Fibroblast of pulmonary artery (primary cell): ENCODE measurements at regions not wholly inside any gene's neighbourhood (a gene's known extent, or its start where the extent isn't known, plus 50 kb on each side); places are given as distances from the start of the nearest gene placed in this dataset.

Experiments
- DNase-seq: peaks from one replicate; pipeline ENCODE4 v3.0.0-alpha.2; 2010; ENCODE audit warnings: low read depth
- H3K4me3 ChIP-seq: replicated peaks from 2 replicates; pipeline ENCODE4 v1.5.1; 2011; ENCODE audit warnings: low read depth, mild to moderate bottlenecking, control low read depth, low read length, moderate library complexity
- TF ChIP-seq, protein P1 (sequence below): IDR thresholded peaks from 2 replicates; pipeline ENCODE4 v1.5.1; 2011; ENCODE audit warnings: mild to moderate bottlenecking, control low read depth, low read length, inconsistent platforms; ENCODE audit errors: missing control alignments

DNA sequence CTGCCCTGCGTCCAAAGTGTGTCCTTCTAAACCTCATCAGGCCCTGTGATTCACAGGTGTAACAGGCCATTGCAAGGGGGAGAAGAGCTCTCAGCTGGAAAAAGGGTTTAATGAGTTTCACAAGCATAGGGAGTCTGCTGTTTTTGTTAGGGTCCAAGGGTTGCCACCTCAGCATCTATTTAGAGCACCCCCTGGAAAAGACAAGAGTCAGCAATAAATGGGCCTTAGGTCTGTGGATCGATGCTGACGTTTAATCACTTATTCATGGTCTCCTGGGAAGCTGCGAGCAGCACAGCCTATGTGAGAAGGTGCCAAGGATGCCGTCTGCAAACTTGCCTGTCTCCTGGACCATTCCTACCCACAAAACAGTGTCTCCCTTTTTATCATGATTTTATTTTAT lies 78.4 kb upstream of the BAIAP2L1 start:
- no peak overlapping the region for H3K4me3 ChIP-seq
- TF ChIP-seq, protein P1, sequence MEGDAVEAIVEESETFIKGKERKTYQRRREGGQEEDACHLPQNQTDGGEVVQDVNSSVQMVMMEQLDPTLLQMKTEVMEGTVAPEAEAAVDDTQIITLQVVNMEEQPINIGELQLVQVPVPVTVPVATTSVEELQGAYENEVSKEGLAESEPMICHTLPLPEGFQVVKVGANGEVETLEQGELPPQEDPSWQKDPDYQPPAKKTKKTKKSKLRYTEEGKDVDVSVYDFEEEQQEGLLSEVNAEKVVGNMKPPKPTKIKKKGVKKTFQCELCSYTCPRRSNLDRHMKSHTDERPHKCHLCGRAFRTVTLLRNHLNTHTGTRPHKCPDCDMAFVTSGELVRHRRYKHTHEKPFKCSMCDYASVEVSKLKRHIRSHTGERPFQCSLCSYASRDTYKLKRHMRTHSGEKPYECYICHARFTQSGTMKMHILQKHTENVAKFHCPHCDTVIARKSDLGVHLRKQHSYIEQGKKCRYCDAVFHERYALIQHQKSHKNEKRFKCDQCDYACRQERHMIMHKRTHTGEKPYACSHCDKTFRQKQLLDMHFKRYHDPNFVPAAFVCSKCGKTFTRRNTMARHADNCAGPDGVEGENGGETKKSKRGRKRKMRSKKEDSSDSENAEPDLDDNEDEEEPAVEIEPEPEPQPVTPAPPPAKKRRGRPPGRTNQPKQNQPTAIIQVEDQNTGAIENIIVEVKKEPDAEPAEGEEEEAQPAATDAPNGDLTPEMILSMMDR = no peak
- DNase-seq = no peak

DNA sequence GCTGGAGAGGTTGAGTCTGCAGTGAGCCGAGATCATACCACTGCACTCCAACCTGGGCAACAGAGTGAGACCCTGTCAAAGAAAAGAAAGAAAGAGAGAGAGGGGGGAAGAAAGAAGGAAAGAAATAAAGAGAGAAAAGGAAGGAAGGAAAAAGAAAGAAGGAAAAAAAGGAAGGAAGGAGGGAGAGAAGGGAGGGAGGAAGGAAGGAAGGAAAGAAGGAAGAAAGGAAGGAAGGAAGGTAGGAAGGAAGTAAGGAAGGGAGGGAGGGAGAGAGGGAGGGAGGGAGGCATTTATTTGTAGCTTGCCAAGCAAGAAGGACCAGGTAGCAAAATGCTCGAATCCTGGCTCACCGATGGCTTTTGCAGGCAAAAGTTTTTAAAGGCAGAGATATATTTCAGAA lies 74.5 kb upstream of the BAIAP2L1 start:
- TF ChIP-seq, protein P1 = no peak
- DNase-seq = no peak
- H3K4me3 ChIP-seq = no peak overlapping the region

DNA sequence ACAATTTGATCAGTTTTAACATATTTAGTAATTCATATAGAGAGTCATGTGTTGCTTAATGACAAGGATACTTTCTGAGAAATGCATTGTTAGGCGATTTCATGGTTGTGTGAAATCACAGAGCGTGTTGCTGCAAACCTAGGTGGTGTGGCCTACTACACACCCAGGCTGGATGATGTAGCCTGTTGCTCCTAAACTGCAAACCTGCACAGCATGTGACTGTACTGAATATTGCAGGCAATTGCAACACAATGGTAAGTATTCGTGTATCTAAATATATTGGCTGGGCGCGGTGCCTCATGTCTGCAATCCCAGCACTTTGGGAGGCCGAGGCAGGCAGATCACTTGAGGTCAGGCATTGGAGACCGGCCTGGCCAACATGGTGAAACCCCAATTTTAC lies 73.7 kb upstream of the BAIAP2L1 start:
- no peak overlapping the region for H3K4me3 ChIP-seq
- TF ChIP-seq, protein P1 = no peak
- DNase-seq = no peak

DNA sequence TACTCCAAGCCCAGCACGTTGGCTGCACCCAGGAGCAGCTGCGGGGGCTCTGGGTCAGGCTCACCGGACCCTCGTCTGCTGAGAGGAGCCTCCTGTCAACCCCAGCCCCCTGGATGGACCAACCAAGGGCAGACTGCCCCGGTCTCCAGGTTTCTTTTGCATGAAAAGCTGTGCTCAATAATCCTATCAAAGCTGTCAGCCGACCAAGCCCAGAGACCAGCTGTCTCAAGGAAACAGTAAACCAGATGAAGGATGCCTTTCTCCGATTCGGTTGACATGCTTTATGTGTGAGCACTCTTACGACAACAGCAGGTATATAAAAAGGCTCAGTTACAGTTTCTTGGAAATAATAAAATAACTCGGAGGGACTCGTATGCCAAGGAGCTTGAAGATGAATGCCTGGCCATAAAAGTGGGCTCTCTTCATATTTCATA lies 71.6 kb upstream of the BAIAP2L1 start:
- DNase-seq = no peak
- H3K4me3 ChIP-seq = no peak overlapping the region
- TF ChIP-seq, protein P1 = no peak

DNA sequence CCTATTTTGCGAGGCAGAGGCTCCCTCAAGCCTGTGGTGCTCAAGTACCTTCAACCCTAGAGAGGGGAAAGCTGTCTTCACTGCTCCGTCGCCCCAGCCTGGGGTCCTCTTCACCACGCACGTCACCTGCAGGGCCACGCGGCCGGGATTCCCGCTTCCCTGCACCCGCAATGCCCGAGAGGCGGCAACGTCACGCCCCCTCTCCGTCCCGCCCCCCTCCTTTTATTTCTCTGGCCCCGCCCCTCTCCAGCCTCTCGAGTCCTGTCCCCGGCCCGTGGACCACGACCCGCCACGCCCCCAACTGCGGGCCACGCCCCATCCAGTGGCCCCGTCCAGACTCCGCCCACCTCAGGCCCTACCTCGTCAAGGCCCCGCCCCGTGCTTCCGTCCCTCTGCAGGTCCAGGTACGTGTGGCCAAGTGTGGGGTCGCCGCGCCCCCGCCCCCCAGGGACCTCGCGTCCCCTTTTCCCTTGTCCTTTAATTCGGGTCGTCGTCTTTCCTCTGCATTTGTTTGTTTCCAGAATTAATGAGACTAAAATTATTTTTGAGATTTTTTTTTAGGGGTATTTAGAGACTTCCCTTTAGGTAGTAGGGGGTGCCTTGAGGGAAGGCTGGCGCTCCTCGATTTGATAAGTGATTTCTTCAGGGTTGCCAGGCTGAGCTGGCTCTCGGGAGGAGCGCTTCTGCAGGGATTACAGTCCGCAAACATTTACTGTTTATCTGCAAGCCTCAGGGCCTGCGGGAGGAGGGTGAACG lies 69.8 kb upstream of the BAIAP2L1 start:
- DNase-seq = no peak
- no peak overlapping the region for H3K4me3 ChIP-seq
- TF ChIP-seq, protein P1 = no peak

DNA sequence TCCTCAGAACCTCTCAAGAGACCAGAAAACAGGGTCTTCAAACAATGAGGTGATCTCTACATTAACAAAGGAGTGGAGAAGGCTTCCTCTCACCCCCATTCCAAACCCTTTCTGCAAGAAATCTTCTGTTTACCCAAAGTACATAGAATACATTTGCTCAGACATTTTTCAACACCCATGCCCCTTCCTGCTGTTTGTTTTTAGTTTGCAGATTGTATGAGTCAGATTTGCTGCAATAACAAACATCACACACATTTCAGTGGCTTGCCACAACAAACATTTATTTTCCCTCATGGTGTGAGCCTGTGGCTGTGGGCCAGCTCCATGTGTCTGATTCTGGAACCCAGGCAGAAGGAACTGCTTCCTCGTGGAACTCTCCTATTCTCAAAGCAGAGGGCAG lies 68.2 kb upstream of the BAIAP2L1 start:
- no peak for DNase-seq
- no peak overlapping the region for H3K4me3 ChIP-seq
- TF ChIP-seq, protein P1 = no peak

DNA sequence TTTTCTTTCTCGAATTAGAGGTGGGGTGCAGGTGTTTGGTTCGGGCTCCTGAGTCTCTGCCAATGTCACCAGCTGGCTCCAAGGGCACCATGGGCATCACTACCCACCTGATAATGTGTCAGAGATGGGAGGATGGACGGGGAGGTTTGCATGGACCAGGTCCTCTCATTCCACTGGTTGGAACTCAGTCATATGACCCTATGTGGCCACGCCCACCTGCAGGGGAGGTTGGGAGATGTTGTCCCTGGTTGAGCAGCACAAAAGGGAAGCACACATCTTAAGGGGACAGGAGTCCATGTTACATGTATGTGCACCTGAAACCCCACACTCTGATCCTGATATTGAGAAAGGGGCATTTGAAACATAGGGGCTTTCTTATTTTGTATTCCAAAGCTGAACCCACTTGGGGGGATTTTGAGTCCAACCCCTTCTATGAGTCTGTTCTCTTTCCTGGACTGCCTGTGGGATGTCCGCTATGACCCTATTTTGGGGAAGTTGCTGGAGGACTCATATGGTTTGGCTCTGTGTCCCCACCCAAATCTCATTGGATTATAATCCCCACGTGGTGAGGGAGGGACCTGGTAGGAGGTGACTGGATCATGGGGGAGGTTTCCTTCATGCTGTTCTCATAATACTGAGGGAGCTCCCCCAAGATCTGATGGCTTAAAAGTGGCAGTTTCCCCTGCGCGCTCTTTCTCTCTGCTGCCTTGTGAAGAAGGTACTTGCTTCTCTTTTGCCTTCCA lies 66.9 kb upstream of the BAIAP2L1 start:
- no peak for DNase-seq
- TF ChIP-seq, protein P1 = no peak
- no peak overlapping the region for H3K4me3 ChIP-seq
